Lower leg skin (tissue), 4 donors: ENCODE measurements at regions not wholly inside any gene's neighbourhood (a gene's known extent, or its start where the extent isn't known, plus 50 kb on each side); places are given as distances from the start of the nearest gene placed in this dataset.

Source experiments
- DNase-seq, 2 donors: peaks; one replicate each; pipeline ENCODE4 v3.0.0-alpha.2; 2019; ENCODE audit warnings: low spot score in 2 of 2
- H3K4me3 ChIP-seq: fragments of 200-600 bp; sonication (generic); 2 replicates; pipeline ENCODE4 v1.5.1; 2017; ENCODE audit warnings: mild to moderate bottlenecking, low read depth; ENCODE audit not compliant: poor library complexity, severe bottlenecking
- CTCF ChIP-seq, 3 donors: fragments of 450-650 bp; IDR thresholded peaks; one replicate each; pipeline ENCODE4 v1.5.1; 2016; ENCODE audit warnings: antibody characterized with exemption in 3 of 3, mild to moderate bottlenecking in 3 of 3, moderate library complexity in 2 of 3
- POLR2A ChIP-seq, 2 donors: fragments of 450-650 bp; IDR thresholded peaks; one replicate each; pipeline ENCODE4 v1.6.1; 2016 to 2017; ENCODE audit warnings: antibody characterized with exemption in 2 of 2, mild to moderate bottlenecking in 1 of 2, moderate library complexity in 1 of 2
- WGBS, 2 donors: methylation state at CpG; one replicate each; pipeline ENCODE4 v1.1.5; 2018; 5-methylcytosine and 5-hydroxymethylcytosine counted together
- intact Hi-C: fragments of 100-400 bp; cut with DNase I; formaldehyde crosslinking; loops from one replicate; pipeline ENCODE4 v1.15.0; 2023; ENCODE audit warnings: low total_unique reads

GRCh38 chr13:82747958-82748357, 1134.3 kb downstream of the SLITRK1 start:
- no peak for DNase-seq
- intact Hi-C loops = no loop called here
- TF ChIP-seq CTCF (IDR thresholded peaks at IDR 0.05) (no peak), POLR2A (IDR thresholded peaks at IDR 0.05) (no peak)
- WGBS, 2 donors = 29 to 53% methylated on average over 1 of the region's 1 CpG
- no peak overlapping the region for H3K4me3 ChIP-seq

GRCh38 chr13:82747291-82747690, 1135.0 kb downstream of the SLITRK1 start:
- H3K4me3 ChIP-seq = no peak overlapping the region
- intact Hi-C loops = no loop called here
- 32 to 53% methylated on average over 1 of the region's 1 CpG for WGBS, 2 donors
- TF ChIP-seq POLR2A (IDR thresholded peaks at IDR 0.05) (no peak), CTCF (IDR thresholded peaks at IDR 0.05) (no peak)
- DNase-seq = no peak

GRCh38 chr13:82740442-82740841, 1141.8 kb downstream of the SLITRK1 start:
- intact Hi-C loops = no loop called here
- 60 to 90% methylated on average over 1 to 4 of the region's 4 CpGs for WGBS, 2 donors
- DNase-seq = no peak
- H3K4me3 ChIP-seq = no peak overlapping the region
- no peak for TF ChIP-seq POLR2A (IDR thresholded peaks at IDR 0.05)
- no peak for TF ChIP-seq CTCF (IDR thresholded peaks at IDR 0.05)

GRCh38 chr13:82739881-82740280, 1142.4 kb downstream of the SLITRK1 start:
- no peak overlapping the region for H3K4me3 ChIP-seq
- TF ChIP-seq CTCF (IDR thresholded peaks at IDR 0.05) (no peak), POLR2A (IDR thresholded peaks at IDR 0.05) (no peak)
- no peak for DNase-seq
- 83 to 100% methylated on average over 1 of the region's 1 CpG for WGBS, 2 donors
- intact Hi-C loops = no loop called here

- intact Hi-C loops = no loop called here
- H3K4me3 ChIP-seq = no peak overlapping the region
- TF ChIP-seq CTCF (IDR thresholded peaks at IDR 0.05) = no peak
- TF ChIP-seq POLR2A (IDR thresholded peaks at IDR 0.05) = no peak
- no peak for DNase-seq
- WGBS, 2 donors = 76 to 84% methylated on average over 1 of the region's 1 CpG
These were observed 1152.9 kb downstream of the SLITRK1 start for GRCh38 chr13:82729401-82729800.

- no peak overlapping the region for H3K4me3 ChIP-seq
- WGBS, 2 donors = 39 to 48% methylated on average over 2 of the region's 2 CpGs
- TF ChIP-seq CTCF (IDR thresholded peaks at IDR 0.05) (no peak), POLR2A (IDR thresholded peaks at IDR 0.05) (no peak)
- no peak for DNase-seq
- intact Hi-C loops = no loop called here
These were observed 1161.3 kb downstream of the SLITRK1 start for GRCh38 chr13:82720986-82721385.
